Neural cell (in vitro differentiated cells): ENCODE measurements at regions not wholly inside any gene's neighbourhood (a gene's known extent, or its start where the extent isn't known, plus 50 kb on each side); places are given as distances from the start of the nearest gene placed in this dataset.

Experiments
- H2AFZ ChIP-seq: fragments of 200-600, 300-800 bp; sonication (generic), shearing (Covaris generic); 2 replicates; pipeline ENCODE4 v1.6.0; 2014; ENCODE audit warnings: low read depth, mild to moderate bottlenecking, antibody characterized with exemption, low read length, moderate library complexity
- H3F3A ChIP-seq: fragments of 200-600 bp; shearing (Covaris generic); 2 replicates; pipeline ENCODE4 v1.6.1; 2016; ENCODE audit warnings: mild to moderate bottlenecking, moderate library complexity, mixed read lengths, antibody characterized with exemption, low read length; ENCODE audit not compliant: insufficient read depth, poor library complexity, severe bottlenecking
- H3K27ac ChIP-seq: fragments of 200-600, 300-800 bp; sonication (generic), shearing (Covaris generic); 2 replicates; pipeline ENCODE4 v1.5.1; 2014; ENCODE audit warnings: mild to moderate bottlenecking, low read length, moderate library complexity
- H3K27me3 ChIP-seq: fragments of 300-800, 200-600 bp; sonication (generic), shearing (Covaris generic); 2 replicates; pipeline ENCODE4 v1.6.0; 2014; ENCODE audit warnings: mild to moderate bottlenecking, low read depth, low read length, moderate library complexity; ENCODE audit not compliant: insufficient read depth
- H3K36me3 ChIP-seq: fragments of 300-800, 200-600 bp; sonication (generic), shearing (Covaris generic); 2 replicates; pipeline ENCODE4 v1.5.1; 2014; ENCODE audit warnings: mild to moderate bottlenecking, antibody characterized with exemption, low read length, moderate library complexity; ENCODE audit not compliant: insufficient read depth
- H3K4me2 ChIP-seq: fragments of 300-800, 200-600 bp; sonication (generic), shearing (Covaris generic); 2 replicates; pipeline ENCODE4 v1.6.0; 2014; ENCODE audit warnings: mild to moderate bottlenecking, low read length
- H3K4me3 ChIP-seq: fragments of 300-800, 200-600 bp; sonication (generic), shearing (Covaris generic); 2 replicates; pipeline ENCODE4 v1.5.1; 2014; ENCODE audit warnings: mild to moderate bottlenecking, low read length, moderate library complexity
- H3K79me2 ChIP-seq: fragments of 200-600 bp; shearing (Covaris generic); replicated peaks from 2 replicates; pipeline ENCODE4 v1.6.0; 2014; ENCODE audit warnings: mild to moderate bottlenecking, low read length, moderate library complexity; ENCODE audit not compliant: insufficient read depth
- H3K9ac ChIP-seq: fragments of 300-800, 200-600 bp; sonication (generic), shearing (Covaris generic); 2 replicates; pipeline ENCODE4 v1.6.1; 2016; ENCODE audit warnings: mild to moderate bottlenecking, low read length, mixed read lengths
- H3K9me2 ChIP-seq: fragments of 200-600 bp; shearing (Covaris generic); 2 replicates; pipeline ENCODE4 v1.6.1; 2016; ENCODE audit warnings: mild to moderate bottlenecking, low read length, mixed read lengths; ENCODE audit not compliant: insufficient read depth
- H3K9me3 ChIP-seq: fragments of 200-600, 300-800 bp; sonication (generic), shearing (Covaris generic); 2 replicates; pipeline ENCODE4 v1.6.1; 2016; ENCODE audit warnings: mild to moderate bottlenecking, mixed run types, low read length, moderate library complexity, mixed read lengths
- H4K20me1 ChIP-seq: fragments of 200-600 bp; shearing (Covaris generic); 2 replicates; pipeline ENCODE4 v1.6.1; 2016; ENCODE audit warnings: mild to moderate bottlenecking, mixed run types; ENCODE audit not compliant: insufficient read depth
- EP300 ChIP-seq: fragments of 450-650 bp; conservative IDR thresholded peaks from 2 replicates; pipeline ENCODE4 v1.6.1; 2014; ENCODE audit warnings: antibody characterized with exemption, mild to moderate bottlenecking, moderate library complexity; ENCODE audit not compliant: poor library complexity, severe bottlenecking
- EZH2 ChIP-seq: fragments of 200-600, 300-800 bp; shearing (Covaris generic), sonication (generic); IDR thresholded peaks from 2 replicates; pipeline ENCODE4 v1.6.1; 2014; ENCODE audit warnings: antibody characterized with exemption, low read length, borderline replicate concordance, mild to moderate bottlenecking; ENCODE audit not compliant: insufficient read depth, poor library complexity, severe bottlenecking
- MXI1 ChIP-seq: fragments of 450-650 bp; conservative IDR thresholded peaks from 2 replicates; pipeline ENCODE4 v1.6.1; 2014; ENCODE audit warnings: antibody characterized with exemption, mild to moderate bottlenecking; ENCODE audit not compliant: poor library complexity, severe bottlenecking
- POLR2AphosphoS5 ChIP-seq: IDR thresholded peaks from 2 replicates; pipeline ENCODE4 v1.6.1; 2012
- RAD21 ChIP-seq: fragments of 450-650 bp; conservative IDR thresholded peaks from 2 replicates; pipeline ENCODE4 v1.6.1; 2014; ENCODE audit warnings: antibody characterized with exemption, mild to moderate bottlenecking, moderate library complexity
- SMC3 ChIP-seq: fragments of 450-650 bp; conservative IDR thresholded peaks from 2 replicates; pipeline ENCODE4 v1.6.1; 2014; ENCODE audit warnings: antibody characterized with exemption, mild to moderate bottlenecking, moderate library complexity; ENCODE audit not compliant: poor library complexity
- TAF1 ChIP-seq: IDR thresholded peaks from 2 replicates; pipeline ENCODE4 v1.6.1; 2012; ENCODE audit warnings: low read depth
- TF ChIP-seq, protein P1 (sequence below): fragments of 450-650 bp; IDR thresholded peaks from 2 replicates; pipeline ENCODE4 v1.5.1; 2014; ENCODE audit warnings: antibody characterized with exemption, mild to moderate bottlenecking, moderate library complexity; ENCODE audit not compliant: poor library complexity, severe bottlenecking
- TF ChIP-seq, protein P2 (sequence below): IDR thresholded peaks from 2 replicates; pipeline ENCODE4 v1.6.1; 2012; ENCODE audit warnings: borderline replicate concordance

DNA sequence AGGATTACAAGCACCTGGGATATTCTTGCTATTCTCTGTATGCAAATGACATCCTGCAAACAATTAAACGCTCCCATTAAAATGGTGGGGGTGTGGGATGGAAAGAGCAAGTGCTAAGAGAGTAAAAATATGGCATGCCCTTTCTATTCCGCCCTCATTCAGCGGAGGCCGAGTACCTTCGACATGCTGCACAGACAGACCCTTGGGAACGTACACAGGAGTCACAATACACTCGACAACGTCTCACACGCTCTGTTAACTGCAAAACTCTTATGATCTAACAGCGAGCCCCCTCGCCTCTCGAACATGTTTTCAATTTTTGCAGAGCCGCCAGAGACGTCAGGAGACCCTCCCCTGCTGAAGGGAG lies 322.2 kb downstream of the CEMIP2 start:
- Histone ChIP-seq H3K27ac (no peak overlapping the region), H3K79me2 (no peaks in the 10 kb centered on the region), H3F3A (peaks cover 3% of the 10 kb centered on the region), H3K36me3 (no peaks in the 10 kb centered on the region), H3K9ac (peak overlapping the region; percentile 44), H4K20me1 (no peaks in the 10 kb centered on the region), H3K4me2 (peak overlapping the region; percentile 78), H3K9me2 (no peaks in the 10 kb centered on the region), H3K4me3 (peak overlapping the region; percentile 85), H3K27me3 (peaks cover 13% of the 10 kb centered on the region), H3K9me3 (no peaks in the 10 kb centered on the region), H2AFZ (no peak overlapping the region)
- TF ChIP-seq POLR2AphosphoS5 (no peak), MXI1 (no peak), RAD21 (no peak), SMC3 (no peak), EP300 (no peak), TAF1 (no peak), EZH2 (no peak)
- TF ChIP-seq, protein P1, sequence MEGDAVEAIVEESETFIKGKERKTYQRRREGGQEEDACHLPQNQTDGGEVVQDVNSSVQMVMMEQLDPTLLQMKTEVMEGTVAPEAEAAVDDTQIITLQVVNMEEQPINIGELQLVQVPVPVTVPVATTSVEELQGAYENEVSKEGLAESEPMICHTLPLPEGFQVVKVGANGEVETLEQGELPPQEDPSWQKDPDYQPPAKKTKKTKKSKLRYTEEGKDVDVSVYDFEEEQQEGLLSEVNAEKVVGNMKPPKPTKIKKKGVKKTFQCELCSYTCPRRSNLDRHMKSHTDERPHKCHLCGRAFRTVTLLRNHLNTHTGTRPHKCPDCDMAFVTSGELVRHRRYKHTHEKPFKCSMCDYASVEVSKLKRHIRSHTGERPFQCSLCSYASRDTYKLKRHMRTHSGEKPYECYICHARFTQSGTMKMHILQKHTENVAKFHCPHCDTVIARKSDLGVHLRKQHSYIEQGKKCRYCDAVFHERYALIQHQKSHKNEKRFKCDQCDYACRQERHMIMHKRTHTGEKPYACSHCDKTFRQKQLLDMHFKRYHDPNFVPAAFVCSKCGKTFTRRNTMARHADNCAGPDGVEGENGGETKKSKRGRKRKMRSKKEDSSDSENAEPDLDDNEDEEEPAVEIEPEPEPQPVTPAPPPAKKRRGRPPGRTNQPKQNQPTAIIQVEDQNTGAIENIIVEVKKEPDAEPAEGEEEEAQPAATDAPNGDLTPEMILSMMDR, result no peak
- TF ChIP-seq, protein P2, sequence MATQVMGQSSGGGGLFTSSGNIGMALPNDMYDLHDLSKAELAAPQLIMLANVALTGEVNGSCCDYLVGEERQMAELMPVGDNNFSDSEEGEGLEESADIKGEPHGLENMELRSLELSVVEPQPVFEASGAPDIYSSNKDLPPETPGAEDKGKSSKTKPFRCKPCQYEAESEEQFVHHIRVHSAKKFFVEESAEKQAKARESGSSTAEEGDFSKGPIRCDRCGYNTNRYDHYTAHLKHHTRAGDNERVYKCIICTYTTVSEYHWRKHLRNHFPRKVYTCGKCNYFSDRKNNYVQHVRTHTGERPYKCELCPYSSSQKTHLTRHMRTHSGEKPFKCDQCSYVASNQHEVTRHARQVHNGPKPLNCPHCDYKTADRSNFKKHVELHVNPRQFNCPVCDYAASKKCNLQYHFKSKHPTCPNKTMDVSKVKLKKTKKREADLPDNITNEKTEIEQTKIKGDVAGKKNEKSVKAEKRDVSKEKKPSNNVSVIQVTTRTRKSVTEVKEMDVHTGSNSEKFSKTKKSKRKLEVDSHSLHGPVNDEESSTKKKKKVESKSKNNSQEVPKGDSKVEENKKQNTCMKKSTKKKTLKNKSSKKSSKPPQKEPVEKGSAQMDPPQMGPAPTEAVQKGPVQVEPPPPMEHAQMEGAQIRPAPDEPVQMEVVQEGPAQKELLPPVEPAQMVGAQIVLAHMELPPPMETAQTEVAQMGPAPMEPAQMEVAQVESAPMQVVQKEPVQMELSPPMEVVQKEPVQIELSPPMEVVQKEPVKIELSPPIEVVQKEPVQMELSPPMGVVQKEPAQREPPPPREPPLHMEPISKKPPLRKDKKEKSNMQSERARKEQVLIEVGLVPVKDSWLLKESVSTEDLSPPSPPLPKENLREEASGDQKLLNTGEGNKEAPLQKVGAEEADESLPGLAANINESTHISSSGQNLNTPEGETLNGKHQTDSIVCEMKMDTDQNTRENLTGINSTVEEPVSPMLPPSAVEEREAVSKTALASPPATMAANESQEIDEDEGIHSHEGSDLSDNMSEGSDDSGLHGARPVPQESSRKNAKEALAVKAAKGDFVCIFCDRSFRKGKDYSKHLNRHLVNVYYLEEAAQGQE, result no peak

DNA sequence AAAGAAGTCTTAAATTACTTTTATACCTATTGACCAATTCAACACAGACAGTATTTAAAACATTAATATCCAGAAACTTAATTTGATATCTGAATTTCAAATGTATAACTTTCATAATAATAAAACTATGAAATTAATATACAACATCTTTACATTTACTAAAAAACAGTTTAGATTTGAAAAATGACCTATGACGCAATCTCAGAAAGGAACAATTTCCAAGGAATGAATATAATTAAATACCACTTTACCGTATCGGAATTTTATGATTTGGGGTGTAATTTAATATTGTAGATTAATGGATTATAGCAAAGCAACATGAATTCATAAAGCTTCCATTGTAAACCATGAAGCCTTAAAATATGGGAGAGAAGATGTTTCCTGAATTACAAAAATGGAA lies 321.5 kb upstream of the TRPM3 start:
- Histone ChIP-seq H3K36me3 (no peaks in the 10 kb centered on the region), H3K9me2 (no peaks in the 10 kb centered on the region), H4K20me1 (no peaks in the 10 kb centered on the region), H3F3A (peaks cover 3% of the 10 kb centered on the region), H3K27me3 (peaks cover 13% of the 10 kb centered on the region), H3K9ac (no peak overlapping the region), H3K9me3 (no peaks in the 10 kb centered on the region), H3K27ac (no peak overlapping the region), H3K4me2 (no peak overlapping the region), H3K4me3 (no peak overlapping the region), H3K79me2 (no peaks in the 10 kb centered on the region), H2AFZ (no peak overlapping the region)
- no peak for TF ChIP-seq POLR2AphosphoS5
- no peak for TF ChIP-seq EP300
- TF ChIP-seq, protein P1, result no peak
- TF ChIP-seq RAD21, result no peak
- TF ChIP-seq MXI1, result no peak
- no peak for TF ChIP-seq TAF1
- TF ChIP-seq SMC3, result no peak
